MCF 10A (cell line): ENCODE measurements at regions not wholly inside any gene's neighbourhood (a gene's known extent, or its start where the extent isn't known, plus 50 kb on each side); places are given as distances from the start of the nearest gene placed in this dataset.

Experiments
- BruUV-seq: library from RNA; stranded (reverse); fragments of 400-500 nt; replicated peaks from 2 replicates; lab custom pipeline; 2021; lab: Mats Ljungman, UMichigan
- CTCF ChIA-PET: fragments of 300-600 bp; sonication (Branson Sonifier 250); formaldehyde crosslinking; extraction: SDS; loops from one replicate; lab custom pipeline; 2021; ENCODE audit warnings: antibody characterized with exemption, inconsistent platforms; lab: Yijun Ruan, JAX
- POLR2A ChIA-PET: fragments of 300-600, 350-650 bp; sonication (Branson Sonifier 250); formaldehyde crosslinking; extraction: SDS; loops from one replicate; lab custom pipeline; 2020; ENCODE audit warnings: antibody characterized with exemption, inconsistent platforms; lab: Yijun Ruan, JAX
- DNase-seq: peaks from one replicate; pipeline ENCODE4 v3.0.0-alpha.2; 2018; ENCODE audit not compliant: unreplicated experiment
- H3K27ac Mint-ChIP-seq: one replicate; pipeline ENCODE4 v1.8.0; 2022; ENCODE audit warnings: mild to moderate bottlenecking, low read depth, mixed read lengths; ENCODE audit not compliant: unreplicated experiment
- H3K27me3 Mint-ChIP-seq: one replicate; pipeline ENCODE4 v1.8.0; 2022; ENCODE audit warnings: mixed read lengths; ENCODE audit not compliant: insufficient read depth, unreplicated experiment
- H3K36me3 Mint-ChIP-seq: one replicate; pipeline ENCODE4 v1.8.0; 2022; ENCODE audit warnings: mild to moderate bottlenecking, moderate library complexity, mixed read lengths; ENCODE audit not compliant: insufficient read depth, unreplicated experiment
- H3K4me1 Mint-ChIP-seq: one replicate; pipeline ENCODE4 v1.8.0; 2022; ENCODE audit warnings: mixed read lengths; ENCODE audit not compliant: insufficient read depth, unreplicated experiment
- H3K4me3 Mint-ChIP-seq: one replicate; pipeline ENCODE4 v1.8.0; 2022; ENCODE audit warnings: mild to moderate bottlenecking, moderate library complexity, mixed read lengths; ENCODE audit not compliant: unreplicated experiment
- H3K9me3 Mint-ChIP-seq: one replicate; pipeline ENCODE4 v1.8.0; 2022; ENCODE audit warnings: mixed read lengths; ENCODE audit not compliant: unreplicated experiment
- CTCF ChIP-seq: fragments of 200-600 bp; IDR thresholded peaks from one replicate; pipeline ENCODE4 v1.8.0; 2022; ENCODE audit warnings: antibody characterized with exemption, mild to moderate bottlenecking; ENCODE audit not compliant: unreplicated experiment
- intact Hi-C: fragments of 100-400 bp; cut with micrococcal nuclease; formaldehyde crosslinking; loops from 2 replicates; pipeline ENCODE4 v1.14.1; 2022

- peaks cover 4% of the 10 kb centered on the region for H3K36me3 Mint-ChIP-seq
- no peak overlapping the region for H3K27ac Mint-ChIP-seq
- intact Hi-C loops: no loop called here
- CTCF ChIA-PET: interaction anchor here (0.5 to 0.8 kb wide), 2 partner anchors 75 to 76 kb away, joined by 3 read pairs; no protein-coding TSS in a partner anchor
- peaks cover 5% of the 10 kb centered on the region for H3K4me1 Mint-ChIP-seq
- DNase-seq: no peak
- no peak overlapping the region for H3K4me3 Mint-ChIP-seq
- POLR2A ChIA-PET: interaction anchor here (0.6 kb wide), 2 partner anchors 154 to 548 kb away, joined by 3 to 5 read pairs; no protein-coding TSS in a partner anchor
- TF ChIP-seq CTCF: no peak
- peaks cover 45% of the 10 kb centered on the region for H3K27me3 Mint-ChIP-seq
- no peaks in the 10 kb centered on the region for H3K9me3 Mint-ChIP-seq
- BruUV-seq: no TSS peak
Measured at GRCh38 chr10:71077143-71077581, 135.2 kb upstream of the UNC5B start.

GRCh38 chr10:71077796-71078453 lies 134.4 kb upstream of the UNC5B start:
- H3K4me1 Mint-ChIP-seq: peaks cover 5% of the 10 kb centered on the region
- TF ChIP-seq CTCF: no peak
- H3K27ac Mint-ChIP-seq: no peak overlapping the region
- POLR2A ChIA-PET: no interaction called here
- peaks cover 4% of the 10 kb centered on the region for H3K36me3 Mint-ChIP-seq
- no TSS peak for BruUV-seq
- CTCF ChIA-PET: interaction anchor here (0.6 kb wide), 1 partner anchor 32 kb away, joined by 3 read pairs; no protein-coding TSS in a partner anchor
- no peaks in the 10 kb centered on the region for H3K9me3 Mint-ChIP-seq
- intact Hi-C loops: no loop called here
- peaks cover 41% of the 10 kb centered on the region for H3K27me3 Mint-ChIP-seq
- no peak for DNase-seq
- H3K4me3 Mint-ChIP-seq: no peak overlapping the region

- H3K27ac Mint-ChIP-seq: no peak overlapping the region
- ChIA-PET CTCF (no interaction called here), POLR2A (no interaction called here)
- no peaks in the 10 kb centered on the region for H3K9me3 Mint-ChIP-seq
- intact Hi-C loops: no loop called here
- H3K36me3 Mint-ChIP-seq: peaks cover 4% of the 10 kb centered on the region
- TF ChIP-seq CTCF: no peak
- H3K4me1 Mint-ChIP-seq: peaks cover 5% of the 10 kb centered on the region
- DNase-seq: no peak
- H3K4me3 Mint-ChIP-seq: no peak overlapping the region
- H3K27me3 Mint-ChIP-seq: peaks cover 35% of the 10 kb centered on the region
- BruUV-seq: no TSS peak
Measured at GRCh38 chr10:71078454-71079145, 133.8 kb upstream of the UNC5B start.

GRCh38 chr10:71079761-71080380 lies 132.5 kb upstream of the UNC5B start:
- Mint-ChIP-seq H3K4me1 (peaks cover 5% of the 10 kb centered on the region), H3K36me3 (peaks cover 4% of the 10 kb centered on the region), H3K4me3 (no peak overlapping the region), H3K27ac (no peak overlapping the region), H3K9me3 (no peaks in the 10 kb centered on the region), H3K27me3 (peaks cover 35% of the 10 kb centered on the region)
- CTCF ChIA-PET: no interaction called here
- no peak for TF ChIP-seq CTCF
- no peak for DNase-seq
- no TSS peak for BruUV-seq
- POLR2A ChIA-PET: interaction anchor here (1.2 kb wide), 1 partner anchor 17 kb away, joined by 4 read pairs; no protein-coding TSS in a partner anchor
- intact Hi-C loops: no loop called here
